Renal cortical epithelial cell (primary cell): ENCODE measurements at regions not wholly inside any gene's neighbourhood (a gene's known extent, or its start where the extent isn't known, plus 50 kb on each side); places are given as distances from the start of the nearest gene placed in this dataset.
A peak's percentile ranks its signal among the peaks of the same experiment; 100 is the strongest.

Experiments used
- DNase-seq: peaks from one replicate; pipeline ENCODE4 v3.0.0-alpha.2; 2011; ENCODE audit warnings: low read depth

DNA sequence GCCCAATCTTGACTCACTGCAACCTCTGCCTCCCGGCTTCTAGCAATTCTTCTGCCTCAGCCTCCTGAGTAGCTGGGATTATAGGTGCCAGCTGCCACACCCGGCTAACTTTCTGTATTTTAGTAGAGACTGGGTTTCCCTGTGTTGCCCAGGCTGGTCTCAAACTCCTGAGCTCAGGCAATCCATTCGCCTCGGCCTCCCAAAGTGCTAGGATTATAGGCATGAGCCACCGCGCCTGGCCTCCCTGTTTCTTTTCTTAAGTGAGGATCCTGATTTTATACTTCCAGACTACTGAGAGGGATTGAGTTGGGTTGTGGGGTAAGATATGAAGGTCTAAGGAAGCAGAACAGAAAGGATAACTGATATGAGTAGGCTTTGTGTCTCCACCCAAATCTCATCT is 106.8 kb downstream of the CNTN3 start:
- no peak for DNase-seq

DNA sequence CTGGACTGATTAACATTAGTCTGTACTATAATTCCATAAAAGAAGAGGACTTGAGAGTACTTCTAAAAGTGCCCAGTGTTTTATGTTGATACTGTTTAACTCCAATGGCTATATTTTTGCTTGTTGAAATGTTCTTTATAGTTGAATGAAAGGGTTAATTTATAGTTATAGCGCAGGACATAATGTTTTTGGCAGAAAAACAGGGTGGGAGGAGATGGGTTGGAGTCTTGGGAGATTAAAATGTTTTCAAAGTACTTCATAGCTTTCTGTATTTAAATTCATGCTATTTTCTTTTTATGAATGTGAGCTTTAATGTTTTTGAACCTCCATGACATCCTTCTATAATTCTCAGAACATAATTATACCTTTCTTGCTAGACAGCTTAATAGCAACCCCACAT is 108.2 kb downstream of the CNTN3 start:
- DNase-seq: no peak

DNA sequence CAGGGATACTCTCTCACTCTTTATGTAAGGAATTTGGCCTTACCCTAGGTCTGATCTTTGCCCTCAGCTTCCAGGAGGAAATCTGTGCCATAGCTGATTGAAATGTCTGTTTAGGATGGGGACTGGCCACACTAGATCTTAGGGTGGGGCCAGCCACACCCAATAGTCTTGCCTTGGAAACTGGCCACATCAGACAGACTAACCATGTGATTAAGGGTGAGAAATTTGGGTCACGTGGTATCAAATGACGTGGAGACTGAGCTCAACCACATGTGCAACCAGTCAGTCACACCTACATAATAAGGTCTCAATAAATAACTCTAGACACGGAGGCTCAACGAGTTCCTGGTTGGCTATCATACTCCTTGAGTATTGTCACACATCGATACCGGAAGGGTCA is 113.5 kb downstream of the CNTN3 start:
- no peak for DNase-seq

DNA sequence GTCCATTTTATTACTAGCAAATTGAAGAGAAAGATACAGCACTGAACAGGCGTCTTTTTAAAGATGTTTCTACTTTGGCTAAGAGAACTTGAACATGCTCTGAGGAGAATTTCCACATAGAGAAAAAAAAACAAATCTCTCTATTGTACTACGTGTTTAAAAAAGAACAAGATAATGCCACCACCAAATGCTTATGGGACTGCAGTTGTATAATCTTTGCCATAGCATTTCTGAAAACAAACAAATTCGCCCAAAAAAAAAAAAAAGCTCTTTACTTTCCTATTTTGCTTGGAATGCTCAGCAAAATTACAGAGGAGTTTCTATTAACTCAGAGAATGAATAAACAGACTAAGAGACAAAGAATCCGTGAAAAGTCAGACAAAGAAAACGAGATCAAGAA is 114.2 kb downstream of the CNTN3 start:
- no peak for DNase-seq

DNA sequence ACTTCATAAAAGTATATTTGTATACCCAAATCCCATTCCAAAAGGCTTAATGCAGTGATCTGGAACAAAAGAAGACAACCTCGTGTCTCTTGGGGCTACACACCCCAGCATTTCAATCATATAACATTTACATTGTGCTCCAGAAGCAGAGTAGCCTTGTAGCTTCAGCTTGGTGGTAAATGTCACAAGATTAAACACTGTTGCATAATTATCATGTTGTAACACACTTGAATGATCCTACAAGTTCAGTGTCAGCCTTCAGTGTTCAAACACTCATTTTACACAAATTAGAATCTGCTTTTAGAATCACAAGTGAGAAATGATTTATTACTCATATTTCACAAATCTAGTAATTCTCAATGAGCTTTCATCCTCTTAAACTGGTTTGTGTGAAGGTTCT is 122.6 kb downstream of the CNTN3 start:
- DNase-seq: peak; percentile 42

DNA sequence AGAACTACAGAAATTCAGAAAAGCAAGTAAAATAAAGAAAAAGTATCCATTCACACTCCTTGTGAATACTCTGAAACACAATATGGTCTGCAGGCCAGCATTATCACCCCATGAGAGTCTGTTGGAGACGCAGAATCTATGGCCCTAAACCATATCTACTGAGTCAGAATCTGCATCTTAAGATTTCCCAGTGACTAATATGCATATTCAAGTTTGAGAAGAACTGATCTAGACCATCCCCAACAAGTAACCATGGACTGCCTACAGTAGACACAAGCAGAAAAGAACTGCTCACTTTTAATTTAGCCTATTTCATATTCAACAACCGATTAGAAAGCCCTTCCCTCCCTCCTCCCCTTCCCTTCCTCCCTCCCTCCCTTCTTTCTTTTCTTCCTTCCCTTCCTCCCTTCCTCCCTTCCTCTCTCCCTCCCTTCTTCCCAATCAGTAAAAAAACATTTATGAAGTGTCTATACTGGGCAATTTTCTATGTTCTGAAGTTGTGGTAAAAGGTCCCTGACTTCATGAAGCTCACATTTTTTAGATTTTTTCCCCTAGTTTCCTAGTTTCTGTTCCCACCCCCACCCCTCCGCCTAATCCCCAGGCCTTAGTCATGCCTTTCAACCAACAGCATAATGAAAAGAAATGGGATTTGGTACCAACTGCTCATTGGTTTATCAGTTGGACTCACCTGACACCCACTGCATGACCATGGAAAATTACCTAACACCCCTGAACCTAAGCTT is 125.2 kb downstream of the CNTN3 start:
- DNase-seq: peak; percentile 6

DNA sequence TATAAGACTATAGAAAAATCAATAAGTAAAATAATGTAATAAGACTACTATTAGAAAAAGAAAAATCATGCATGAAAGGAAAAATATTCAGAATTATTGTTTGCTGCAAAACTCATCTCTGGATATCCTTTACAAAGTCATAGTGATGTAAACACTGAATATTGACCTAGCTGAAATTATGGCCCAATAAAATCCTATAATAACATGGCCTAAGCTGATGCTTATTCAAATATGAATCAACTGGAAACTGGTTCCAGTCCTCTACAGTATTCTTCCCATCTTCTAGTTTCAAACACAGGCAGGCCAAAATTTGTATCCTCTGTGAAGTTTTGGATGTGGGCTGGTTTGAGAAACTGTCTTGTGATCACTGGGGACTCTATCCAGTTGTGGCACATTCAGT is 134.5 kb downstream of the CNTN3 start:
- DNase-seq: no peak

DNA sequence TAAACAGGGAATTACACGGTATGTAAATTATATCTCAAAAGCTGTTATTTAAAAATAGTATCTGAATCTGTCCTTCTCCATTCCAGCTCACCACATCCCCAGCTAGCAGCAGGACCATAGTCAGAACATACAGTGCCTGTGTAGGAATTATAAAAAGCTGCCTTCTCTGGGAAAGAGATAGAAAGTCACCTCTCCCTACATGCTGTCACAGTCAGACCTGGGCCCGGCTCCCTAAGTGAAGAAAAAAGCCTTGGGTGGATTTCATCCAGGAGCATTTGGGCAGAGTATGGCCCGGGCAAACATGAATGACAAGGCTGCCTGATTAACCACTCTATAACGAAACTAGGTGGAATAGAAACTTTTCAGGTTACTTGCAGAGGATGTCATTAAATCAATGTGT is 144.1 kb downstream of the CNTN3 start:
- no peak for DNase-seq

DNA sequence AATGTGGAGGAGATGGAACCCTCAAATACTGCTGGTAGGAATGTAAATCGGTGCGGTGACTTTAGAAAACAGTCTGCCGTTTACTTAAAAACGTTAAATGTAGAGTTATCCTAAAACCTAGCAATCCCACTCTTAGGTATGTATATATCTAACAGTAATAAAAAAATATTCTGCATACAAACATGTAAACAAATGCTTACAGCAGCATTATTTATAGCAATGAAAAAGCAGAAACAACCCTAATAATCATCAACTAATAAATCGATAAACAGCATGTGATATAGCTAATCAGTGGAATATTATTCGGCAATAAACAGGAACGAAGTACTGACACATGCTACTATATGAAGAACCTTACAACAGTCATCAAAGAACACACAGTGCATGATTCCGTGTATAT is 144.7 kb downstream of the CNTN3 start:
- DNase-seq: no peak

DNA sequence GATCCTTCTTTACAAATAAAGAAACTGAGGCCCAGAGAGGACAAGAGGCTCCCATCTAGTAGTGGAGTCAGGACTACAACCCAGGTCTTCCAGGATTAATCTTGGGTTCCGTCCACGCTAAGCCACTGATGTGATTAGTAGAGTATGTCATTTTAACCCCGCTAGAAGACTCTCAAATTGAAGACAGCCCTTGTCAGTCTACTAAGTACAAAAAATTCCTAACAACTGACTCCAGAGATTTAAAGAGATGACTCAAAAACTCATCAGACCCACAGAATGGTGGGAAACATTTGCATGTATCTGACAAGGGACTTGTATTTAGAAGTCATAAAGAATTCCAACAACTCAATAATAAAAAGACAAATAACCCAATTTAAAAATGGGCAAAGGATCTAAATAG is 145.3 kb downstream of the CNTN3 start:
- no peak for DNase-seq

DNA sequence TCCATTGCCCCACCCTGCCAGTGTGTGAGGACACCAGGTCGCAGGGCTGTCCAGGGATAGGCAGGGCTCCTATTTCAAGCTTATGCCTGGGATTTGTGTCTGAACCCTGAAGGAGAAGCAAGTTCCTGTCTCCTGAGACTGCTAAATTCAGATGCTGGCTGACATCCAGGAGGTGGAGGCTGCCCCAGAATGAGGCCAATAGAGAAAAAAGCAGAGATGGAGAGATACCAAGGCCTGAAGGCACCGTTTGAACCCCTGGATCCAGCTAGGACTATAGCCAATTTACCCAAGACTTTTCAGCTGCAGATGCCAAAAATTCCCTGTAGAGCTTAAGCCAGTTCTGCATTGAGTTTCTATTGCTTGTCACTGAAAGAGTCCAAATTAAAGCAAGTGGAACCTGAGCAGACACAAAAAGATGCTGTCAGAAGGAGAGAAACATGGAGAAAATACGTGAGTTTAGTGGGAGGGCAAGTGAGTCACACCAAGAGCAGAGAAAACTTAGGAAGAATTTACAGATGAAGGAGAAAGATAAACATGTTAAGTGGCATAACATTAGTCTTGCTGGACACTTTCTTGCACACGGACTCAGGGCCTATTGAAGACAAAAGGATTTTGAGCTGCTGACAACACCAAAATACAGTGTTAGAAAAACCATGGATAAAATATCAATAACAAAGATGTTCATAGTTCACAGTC is 148.6 kb downstream of the CNTN3 start:
- DNase-seq: peak; percentile 1

DNA sequence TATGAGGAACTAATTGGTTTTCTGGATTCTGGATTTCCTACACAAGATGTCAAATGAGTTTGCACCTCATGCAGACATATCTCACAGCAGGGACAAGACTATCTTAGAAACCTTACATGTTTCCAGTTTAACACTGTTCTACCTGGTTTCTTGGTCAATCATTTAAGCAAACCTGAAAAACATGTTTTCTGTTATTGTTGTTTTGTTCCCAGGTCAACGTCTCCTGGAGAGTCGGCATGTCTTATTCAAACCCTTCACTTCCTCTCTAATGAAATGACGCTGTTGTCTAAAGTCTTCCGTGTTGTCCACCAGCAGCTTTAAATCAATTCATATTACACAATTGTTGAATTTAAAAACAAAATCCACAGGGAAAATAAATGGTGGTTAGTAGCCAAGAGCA is 150.9 kb downstream of the CNTN3 start:
- peak; percentile 40 for DNase-seq

DNA sequence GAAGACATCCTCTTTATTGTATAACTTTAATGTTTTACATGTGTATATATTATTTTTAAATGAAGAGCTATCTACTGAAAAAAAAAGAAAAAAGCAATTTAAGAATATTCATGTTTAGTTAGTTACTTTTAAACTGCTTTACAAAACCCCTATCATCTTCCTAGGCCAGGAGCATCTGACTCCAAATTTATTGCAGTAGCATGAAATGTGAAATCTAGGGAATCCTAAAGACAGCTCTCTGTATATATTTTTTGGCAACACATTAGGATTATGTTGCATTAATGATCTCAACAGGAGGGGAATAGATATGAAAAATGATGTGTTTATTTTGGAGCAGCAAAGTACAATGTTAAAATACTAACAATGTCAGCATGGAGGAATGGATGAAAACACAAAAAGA is 158.3 kb downstream of the CNTN3 start:
- DNase-seq: no peak

DNA sequence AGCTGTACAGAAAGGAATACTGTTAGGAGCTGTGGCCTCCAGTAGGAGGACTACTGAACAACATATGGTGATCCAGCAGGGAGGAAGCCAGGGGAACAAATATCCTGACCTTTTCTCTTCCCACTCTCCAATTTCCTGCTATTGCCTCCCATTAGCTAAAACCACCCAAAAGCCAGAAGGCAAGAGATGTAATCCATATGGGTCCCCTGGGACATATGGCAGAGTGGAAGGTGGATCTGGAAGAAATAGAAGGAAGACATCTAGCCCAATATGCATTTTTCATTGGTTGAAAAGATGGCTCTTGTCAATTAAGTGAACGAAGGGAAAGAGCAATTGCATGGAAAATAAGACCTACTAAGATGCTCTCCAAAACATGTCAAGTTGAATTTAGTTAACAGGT is 167.2 kb downstream of the CNTN3 start:
- DNase-seq: no peak

DNA sequence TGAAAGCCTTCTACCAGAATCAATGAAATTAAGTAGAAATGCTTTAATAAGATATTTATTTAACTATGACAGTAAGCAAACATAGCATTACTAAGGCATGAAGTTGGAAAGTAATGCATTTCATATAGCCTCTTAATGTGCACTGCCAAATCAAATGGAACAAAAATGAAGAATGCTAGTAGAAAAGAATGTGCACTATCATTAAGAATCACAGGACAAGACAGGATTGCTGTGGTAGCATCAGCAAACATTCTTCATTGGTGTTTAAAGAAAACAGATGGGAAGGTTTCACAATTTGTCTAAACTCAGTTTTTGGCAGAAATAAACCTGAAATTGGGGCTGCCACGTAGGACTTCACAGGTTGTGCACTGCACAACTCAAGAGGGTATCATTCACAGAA is 168.9 kb downstream of the CNTN3 start:
- DNase-seq: no peak

DNA sequence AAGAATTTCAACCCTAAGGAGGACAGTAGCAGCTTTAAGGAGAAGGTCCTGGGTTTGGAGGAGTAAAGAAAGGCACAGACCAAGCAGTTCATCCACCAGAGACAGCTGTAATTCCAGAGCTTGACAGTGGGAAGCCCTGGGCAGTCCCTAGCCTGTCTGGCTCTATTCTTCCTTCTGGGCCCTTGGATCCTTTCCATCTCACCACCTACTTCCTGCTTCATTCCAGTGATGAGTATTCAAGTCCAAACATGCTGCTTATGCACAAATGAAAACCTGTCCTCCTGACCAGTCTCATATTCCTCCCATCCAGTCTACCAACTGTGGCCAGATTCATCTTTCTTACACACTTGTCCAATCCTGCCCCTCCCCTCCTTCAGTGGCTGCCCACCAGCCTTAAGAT is 171.4 kb downstream of the CNTN3 start:
- peak; percentile 5 for DNase-seq

DNA sequence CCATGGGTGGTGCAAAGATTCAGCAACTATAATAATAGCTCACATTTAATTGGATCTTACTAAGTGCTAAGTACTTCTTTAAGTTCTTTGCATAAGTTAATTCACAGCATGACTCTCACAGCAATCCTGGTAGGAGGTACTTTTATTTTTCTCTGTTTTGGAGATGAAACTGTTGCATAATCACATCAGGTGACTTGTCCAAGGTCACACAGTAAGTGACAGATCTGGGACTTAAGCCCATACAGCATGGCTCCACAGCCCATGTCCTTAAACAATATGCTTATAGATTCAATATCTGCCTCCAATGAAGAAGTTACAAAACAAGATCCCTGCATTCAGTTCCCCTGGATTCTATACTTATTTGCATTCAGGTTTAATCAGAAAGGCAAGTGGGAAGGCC is 171.8 kb downstream of the CNTN3 start:
- DNase-seq: no peak

DNA sequence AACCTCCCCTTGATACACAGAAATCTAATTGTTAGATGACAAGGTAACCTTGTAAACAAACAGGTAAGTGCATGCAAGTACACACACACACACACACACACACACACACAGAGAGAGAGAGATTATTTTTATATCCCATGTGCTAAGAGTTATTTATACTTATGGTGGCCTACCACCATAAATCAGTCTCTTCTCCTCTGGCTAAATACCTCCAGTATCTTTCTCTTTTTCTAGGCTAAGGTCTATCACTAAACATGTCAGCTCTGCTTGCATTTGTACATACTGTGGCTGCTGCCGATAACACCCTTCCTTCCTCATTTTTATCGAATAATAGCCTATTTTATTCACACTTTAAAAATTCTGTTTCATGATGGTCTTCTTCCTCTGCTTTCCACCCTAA is 172.4 kb downstream of the CNTN3 start:
- DNase-seq: no peak

DNA sequence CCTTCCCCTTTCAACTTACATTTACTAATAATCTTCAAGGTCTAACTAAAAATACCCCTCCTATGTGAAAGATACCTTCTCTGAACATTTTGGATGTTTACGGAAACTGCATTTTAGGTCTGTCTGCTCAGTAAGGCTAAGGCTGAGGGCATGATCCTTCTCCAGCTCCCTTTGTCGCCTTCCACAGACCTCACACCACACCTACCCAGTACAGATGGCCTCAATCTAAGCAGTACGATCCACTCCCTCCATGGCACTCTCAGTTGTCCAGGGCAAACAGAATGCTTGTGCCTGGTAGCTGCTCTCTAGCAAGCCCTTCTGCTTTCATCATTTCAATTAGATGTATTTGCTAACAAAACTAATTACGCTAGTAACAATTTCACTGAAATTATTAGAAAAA is 178.3 kb downstream of the CNTN3 start:
- DNase-seq: no peak

DNA sequence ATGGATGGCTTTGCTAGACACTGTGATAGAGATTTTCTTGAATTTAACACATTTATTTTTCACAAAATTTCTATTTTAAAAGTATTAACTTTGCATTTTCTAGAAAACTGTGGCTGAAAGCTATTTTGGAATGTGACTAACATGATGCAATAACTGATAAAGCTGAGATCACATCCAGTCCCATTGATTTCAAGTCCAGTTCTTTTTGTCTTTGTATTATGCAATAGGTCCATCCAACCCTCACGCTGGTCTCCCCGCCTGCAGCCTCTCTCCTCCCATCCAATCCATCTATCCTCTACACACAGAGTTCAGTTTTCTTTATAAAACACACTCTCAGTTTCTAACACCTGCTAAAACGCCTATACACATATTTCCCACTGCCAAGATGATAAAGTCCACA is 178.8 kb downstream of the CNTN3 start:
- DNase-seq: no peak

DNA sequence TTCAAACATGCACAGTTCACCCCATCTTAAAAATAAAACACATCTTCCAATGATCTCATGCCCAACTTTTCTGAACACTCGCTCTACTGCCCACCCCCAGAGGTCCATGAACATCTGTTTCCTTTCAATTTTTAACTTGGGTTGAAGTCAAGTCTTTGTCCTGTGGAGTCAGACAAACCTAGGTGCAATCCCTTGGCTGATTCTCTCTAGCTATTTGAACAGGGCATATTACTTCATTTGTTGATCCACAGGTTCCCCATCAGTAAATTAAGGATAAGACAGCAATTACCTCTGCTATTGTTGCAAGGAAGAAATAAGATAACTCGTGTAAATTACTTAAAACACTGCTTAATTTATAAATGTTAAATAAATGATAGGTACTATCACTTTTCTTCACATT is 180.1 kb downstream of the CNTN3 start:
- no peak for DNase-seq

DNA sequence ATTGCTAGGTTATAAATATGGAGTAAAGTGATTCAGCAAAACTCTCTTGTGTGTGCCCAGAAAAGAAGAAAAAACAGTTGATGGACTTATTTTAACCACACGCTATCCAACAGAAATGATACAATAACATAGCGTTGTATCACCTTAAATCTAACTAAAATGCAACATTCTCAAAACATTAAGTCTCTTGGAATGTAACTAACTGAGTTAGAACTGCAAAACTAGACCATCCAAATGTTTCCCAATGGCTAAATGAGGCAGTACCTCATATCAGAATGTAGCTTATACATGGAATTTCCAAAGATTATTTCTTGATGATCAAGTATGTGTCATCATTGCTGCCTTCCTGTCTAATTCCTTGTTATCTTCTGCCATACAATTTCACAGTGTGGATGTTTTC is 187.9 kb downstream of the CNTN3 start:
- DNase-seq: no peak

DNA sequence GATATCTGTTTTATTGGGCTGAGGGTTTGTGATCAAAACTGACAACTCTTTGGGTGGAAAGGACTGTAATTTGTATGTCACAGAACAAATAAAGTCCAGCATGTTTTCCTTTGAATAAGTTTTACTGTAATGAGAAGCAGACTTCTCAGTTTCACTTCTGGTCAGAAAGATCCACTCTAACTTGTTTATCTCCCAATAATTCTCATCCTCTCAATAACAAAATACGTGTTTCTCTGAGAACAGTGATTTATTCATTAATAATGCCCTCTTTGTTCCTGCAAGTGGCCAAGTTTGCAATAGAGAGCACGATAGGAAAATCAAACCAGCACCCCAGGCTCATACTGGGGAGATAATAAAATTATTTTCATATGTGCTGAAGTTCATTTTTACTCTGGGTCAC is 190.6 kb downstream of the CNTN3 start:
- DNase-seq: no peak
